Glomerular endothelial cell (primary cell): ENCODE measurements at regions not wholly inside any gene's neighbourhood (a gene's known extent, or its start where the extent isn't known, plus 50 kb on each side); places are given as distances from the start of the nearest gene placed in this dataset.
"Not testable (repeated sequence)": the region's sequence is repeated elsewhere in the genome, so short reads cannot be mapped to it uniquely, and the experiment has no call there.

Experiments used
- DNase-seq: peaks from one replicate; pipeline ENCODE4 v3.0.0-alpha.2; 2011; ENCODE audit warnings: low read depth, low spot score; ENCODE audit errors: extremely low read depth

DNA sequence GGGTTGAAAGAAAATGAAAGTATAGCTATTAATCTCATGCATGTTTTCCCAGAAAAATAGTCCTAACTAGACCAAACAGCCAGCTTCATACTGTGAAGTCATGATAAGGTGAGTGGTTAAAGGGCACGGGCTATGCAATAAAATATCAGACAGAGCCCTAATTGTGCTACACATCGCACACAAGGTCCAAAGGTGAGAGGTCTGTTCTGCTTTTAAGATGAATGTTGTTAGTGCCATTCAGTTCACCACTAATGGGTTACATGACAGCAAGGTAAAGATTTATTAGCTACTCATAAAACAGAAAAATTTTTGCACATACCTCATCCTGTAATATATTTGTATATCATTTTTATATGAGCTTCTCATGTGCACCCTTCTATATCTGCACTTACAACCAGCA lies 105.0 kb upstream of the STK17B start:
- DNase-seq, result no peak

DNA sequence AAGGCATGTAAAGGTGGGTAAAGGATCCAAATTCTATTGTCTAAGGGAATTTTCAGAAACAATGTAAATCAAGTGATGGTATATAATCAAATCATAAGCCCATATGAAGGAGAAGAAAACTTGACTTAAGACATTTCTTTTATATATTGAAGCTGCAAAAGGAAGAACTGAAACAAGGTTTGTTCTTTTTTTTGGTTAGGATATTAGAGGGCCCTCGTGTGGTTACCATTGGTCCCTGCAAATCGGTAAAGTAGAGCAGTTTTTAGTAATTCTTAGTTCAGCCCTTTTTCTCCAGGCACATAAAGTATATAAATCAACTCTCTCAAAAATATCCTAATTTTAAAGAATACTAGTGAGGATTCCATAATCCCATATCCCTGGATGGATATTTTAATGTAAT lies 105.6 kb upstream of the STK17B start:
- DNase-seq, result no peak

DNA sequence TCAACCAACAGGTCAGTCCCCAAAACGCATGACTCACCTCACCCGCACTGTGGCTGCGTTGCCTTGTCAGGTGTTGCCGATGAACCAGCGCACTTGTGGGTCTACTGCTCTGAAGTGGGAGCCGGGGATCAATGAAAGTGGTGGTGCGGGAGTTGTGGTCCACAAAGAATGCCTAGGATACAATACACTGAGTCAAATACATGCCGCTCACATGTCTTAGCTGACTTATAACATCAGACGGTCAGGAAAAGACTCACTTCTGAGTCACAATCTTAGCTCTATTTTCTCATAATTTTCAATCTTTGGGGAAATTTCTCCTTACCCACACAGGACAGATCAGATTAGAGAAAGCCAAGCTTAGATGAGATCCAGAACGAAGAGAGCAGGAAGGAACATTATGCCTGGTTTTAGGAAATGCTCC lies 107.1 kb upstream of the STK17B start:
- no peak for DNase-seq

DNA sequence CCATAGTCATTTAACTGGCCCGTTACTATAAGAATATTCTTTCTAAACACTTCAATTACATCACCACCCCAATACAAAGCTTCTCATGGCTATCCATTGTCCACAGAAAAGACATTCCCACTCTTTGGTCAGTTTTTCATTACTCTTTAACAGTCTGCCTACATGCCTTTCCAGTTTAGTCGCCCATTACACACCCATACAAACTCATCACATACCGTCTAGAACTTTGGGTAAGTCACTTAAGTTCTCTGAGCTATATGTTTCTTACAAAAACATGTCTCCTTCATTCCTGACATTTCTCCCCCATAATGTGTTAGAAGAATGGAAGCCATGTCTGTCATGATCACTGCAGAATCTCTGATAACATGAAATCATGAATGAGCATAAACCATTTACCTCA lies 108.2 kb upstream of the STK17B start:
- no peak for DNase-seq

DNA sequence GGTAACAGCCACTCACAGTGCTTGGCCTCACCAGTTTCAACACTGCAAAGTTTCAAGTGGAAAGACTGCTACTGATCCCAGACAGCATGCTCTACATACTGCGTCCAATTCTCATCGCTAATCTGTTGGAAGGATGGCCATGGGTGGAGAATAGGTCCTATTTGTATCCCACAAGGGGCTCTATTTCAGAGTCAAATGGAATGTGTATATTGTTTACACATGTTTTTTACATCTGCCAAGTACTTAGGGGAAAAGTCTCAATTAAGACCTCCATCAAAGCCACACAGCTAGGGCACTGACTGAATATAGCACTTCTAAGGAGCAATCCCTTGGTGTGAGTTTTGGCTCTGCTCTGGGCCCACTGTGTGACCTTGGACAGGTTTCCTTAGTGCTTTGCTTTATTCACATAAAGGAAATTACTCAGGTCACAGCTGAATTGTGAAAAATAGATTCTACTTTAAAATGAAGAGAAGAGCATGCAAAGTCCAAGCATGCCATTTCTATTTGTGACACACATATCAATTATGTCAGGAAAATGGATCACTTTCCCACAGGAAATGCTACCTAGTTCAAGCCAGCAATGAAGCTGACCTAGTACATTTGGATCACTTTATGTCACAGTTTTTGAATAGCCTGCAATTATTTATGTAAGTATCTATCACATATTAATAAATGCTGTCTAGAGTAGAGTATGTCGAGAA lies 112.9 kb upstream of the STK17B start:
- no peak for DNase-seq

DNA sequence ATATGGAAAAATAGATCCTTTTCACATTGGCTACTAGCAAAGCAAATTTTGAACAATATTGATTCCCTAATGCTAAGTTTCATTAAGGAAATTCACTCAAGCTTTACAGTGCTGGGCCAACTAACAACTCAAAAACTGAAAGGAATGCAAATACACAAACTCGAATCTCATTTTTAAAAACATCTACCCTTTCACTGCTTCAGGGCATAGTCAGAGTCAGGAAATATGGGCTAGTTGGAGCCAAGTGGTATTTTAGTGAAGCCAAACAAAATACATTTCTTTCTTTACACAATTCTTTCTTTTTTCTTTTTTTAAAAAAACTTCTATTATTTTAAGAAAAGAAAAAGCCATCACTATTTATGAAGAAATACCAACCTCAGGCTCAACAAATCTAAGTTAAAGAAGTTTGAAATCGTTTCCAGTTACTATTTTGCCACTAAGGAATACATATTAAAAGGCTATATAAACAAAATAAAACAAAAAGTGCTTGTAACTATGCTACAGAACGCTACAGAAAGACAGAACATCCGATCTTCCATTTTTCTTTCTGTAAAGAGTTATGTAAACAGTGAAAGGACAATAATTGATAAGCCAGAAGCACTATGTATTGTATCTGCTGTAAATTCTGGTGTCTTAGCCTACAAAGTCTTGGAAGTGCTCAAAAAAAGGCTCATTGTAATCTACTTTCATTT lies 113.6 kb upstream of the STK17B start:
- DNase-seq, result no peak

DNA sequence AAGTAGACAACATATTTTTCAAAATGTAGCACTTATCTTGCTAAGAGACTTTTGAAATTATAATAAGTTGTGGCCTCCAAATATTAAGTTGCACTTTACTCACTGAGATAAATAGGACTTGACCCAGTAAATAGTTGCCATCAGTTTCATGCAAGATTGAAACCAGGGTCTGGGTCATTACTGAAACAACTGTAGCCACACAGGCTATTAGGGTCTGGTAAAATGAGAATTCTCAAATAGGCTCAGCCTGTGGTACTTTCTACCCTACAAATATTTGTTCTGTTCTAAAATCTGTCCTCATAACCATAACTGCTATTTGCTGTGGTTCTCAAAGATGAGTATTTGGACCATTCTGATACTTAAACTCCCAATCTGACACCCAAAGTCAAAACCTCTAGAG lies 115.4 kb upstream of the STK17B start:
- DNase-seq, result no peak

DNA sequence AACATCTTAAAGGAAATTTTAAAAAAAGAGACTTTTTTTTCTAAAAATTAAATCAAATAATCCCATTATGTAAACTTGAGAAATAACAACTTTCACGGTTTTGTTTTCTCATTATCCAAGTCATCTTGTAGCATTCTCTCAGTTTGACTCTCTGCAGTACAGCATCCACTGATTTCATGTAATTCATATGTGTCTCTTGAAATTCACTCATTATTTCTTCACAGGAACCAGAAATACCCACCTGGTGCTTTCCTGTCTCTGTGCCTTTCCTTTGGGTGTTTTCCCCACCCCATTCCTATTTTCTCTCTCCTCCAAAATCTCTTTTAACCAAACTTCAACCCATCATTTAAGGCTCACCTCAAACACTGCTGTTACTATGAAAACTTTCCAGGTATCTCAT lies 116.1 kb upstream of the STK17B start:
- no peak for DNase-seq

DNA sequence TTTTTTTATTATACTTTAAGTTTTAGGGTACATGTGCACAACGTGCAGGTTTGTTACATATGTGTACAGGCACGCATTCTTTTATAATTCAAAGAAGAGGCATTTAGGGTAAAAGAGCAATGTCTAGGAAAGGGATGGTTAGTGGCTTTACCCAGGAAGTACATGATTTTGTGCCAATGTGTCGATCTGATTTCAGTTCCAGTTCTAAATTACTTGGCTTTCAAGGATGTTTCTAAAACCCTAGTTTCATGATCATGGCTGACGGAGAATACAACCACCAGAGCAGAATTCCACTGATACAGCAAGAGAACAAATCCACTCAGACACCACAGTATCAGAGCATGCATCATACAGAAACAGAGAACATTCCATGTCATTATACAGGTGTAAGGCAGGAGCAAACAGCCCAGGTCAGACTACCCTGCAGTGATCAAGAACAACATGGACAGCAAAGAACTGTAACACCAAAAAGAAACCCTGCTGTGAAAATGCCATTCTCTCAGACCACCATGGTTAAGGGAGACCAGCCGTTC lies 116.7 kb upstream of the STK17B start:
- DNase-seq, result no peak

DNA sequence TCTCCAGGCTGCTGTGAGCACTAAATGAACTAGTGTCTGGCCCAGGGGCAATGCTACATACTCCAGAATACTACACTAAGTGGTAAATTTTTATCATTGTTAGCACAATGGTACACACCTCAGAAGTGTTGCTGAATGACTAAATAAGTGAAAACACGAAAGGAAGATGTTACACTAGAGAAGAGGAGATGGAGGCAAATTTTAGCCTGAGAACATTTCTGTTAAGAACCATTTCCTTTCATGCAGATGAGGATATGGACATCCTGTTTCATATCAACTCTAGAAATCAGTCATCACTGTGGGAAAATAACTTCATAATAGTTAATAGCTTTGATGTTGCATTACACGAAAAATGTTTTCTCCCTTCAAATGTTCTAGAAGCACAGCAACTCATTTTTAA lies 117.6 kb upstream of the STK17B start:
- no peak for DNase-seq

DNA sequence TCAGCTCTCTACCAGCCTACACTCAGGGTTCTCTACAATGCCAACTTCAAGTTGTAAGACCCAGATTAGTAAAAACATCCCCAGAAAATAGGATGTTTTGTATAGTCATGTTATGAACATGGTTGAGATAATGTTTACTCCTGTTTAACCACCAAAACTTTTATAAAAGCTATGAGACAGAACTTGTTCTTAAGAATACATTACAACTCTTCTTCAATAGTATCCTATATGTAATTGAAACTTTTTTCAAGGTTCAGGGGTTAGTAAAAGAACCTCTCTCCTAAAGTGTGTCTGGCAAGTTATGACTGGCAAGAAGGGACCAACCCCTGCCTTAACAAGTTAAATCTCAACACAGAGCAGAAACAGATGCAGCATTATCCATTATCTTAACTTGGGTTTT lies 118.8 kb upstream of the STK17B start:
- DNase-seq, result no peak

DNA sequence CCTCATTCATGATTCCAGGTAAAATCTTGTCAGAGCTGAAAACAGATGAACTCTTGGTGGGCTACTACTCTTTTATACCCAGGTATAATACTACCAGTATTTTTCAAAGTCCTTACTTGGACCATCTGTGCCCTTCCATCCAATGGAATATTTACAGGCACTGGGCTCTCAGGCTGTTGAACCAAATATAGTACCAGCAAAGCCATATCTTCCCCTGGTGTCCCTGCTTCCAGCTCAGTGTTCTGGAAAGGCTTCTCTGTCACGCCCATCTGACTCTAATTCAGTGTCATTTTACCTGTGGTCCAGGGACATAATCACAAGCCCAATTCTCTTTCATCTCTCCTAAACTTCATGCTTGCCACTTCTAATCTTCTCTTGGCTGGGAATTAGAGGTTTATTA lies 119.2 kb upstream of the STK17B start:
- DNase-seq, result no peak

DNA sequence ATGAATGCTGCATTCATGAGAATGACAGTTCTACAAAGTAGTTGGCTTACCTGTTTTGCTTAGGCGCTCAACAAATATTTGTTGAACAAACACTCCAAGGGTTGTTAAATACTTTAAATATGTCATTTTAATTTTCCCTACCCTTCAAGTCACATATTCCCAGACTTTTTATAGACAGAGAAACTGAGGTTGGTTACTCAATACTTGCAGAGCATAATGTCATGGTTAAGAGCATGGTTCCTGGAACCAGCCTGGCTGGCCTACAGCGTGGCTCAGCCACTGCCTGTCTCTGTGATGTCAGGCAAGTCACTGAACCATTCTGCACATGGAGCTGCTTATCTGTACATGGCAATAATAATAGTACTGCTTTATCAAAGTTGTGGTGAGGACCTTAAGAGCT lies 120.0 kb upstream of the STK17B start:
- DNase-seq, result no peak

DNA sequence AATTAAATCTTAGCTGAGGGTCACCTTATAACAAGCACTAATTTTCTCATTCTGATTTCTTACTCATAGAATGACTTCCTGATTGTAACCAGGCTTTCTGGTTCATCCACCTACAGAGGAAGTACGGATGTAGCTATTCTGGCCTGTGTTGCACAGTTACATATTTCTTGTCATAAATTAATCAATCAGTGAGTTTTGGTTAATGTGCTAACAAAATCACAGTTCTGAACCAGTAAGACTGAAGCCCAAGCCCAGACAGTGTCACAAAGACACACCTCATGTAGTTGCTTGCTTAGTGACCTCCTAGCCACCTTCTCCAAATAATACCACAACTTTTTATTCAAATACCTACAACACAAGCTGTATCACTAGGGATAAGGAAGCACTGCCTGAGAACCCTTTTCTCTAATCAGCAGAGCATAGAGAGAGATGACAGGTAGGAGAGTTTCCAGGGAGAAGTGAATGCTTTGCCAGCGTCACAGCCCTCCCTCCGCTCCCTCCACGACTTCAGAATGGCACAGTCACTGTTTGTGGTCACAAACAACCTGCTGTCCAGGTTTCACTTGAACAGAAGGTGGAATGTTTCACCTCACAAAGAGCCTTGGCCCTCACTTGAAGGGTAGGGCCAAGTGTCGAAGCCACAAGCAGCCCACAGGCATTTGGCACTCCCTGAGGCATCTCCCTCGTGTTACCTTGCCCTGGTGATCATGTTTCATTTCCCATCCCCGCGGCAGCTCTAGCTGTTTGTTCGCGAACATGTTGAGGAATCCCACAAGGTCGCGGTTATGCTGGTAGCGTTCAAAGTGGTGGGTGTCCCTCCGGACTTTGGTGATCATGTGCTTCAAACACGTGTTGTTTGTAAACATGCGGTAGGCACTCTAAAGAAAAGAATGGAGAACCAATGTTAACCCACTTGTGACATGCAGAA lies 120.8 kb upstream of the STK17B start:
- DNase-seq, result no peak

DNA sequence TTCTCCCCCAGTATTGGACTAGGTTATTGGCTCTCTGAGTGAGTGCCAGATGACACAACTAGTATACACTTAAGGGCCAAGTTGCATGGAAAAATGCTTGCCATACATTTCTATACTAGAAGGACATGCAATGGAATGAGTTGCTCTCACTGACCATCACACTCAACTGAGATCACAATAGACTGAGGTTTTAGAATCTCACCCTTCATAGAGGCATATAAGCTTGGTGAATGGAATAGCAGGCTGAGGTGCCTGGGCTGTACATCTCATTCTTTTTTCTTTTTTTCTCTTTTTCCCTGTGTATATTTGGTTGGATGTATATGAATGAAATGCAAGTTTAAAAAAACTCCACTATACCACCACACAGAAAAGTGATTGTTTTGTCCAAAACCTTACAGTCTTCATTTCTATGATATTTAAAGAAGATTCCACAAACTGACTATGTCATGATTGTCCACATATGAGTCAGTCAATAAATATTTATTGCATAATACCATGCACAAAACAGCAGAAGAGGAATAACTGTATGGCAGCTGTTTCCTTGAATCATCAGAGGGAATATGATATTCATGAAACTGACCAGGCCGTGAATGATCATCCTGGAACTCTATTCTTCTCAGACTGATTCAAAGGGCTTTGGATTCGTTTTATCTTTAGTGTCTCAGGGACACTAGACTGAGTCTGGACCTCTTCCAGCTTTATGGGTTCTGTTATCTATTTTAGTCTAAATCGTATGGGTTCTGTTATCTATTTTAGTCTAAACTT lies 122.6 kb upstream of the STK17B start:
- DNase-seq, result no peak

DNA sequence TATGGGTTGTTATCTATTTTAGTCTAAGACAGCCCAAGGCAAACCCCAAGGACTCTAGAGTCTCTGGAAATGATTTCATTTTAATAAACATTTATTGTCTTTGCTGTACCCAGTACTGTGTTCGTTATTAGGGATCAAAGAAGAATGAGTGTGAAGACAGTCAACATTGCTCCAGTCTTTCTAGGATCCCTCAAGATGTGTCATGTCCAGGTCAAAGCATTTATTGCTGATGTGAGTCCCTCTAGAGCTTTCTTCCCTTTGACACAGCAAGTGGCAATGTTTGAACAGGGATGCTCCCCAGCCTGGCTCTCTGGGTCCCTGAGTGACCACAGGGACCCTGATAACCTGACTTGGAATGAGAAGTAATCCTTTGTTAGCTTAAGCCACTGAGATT lies 123.1 kb upstream of the STK17B start:
- no peak for DNase-seq

DNA sequence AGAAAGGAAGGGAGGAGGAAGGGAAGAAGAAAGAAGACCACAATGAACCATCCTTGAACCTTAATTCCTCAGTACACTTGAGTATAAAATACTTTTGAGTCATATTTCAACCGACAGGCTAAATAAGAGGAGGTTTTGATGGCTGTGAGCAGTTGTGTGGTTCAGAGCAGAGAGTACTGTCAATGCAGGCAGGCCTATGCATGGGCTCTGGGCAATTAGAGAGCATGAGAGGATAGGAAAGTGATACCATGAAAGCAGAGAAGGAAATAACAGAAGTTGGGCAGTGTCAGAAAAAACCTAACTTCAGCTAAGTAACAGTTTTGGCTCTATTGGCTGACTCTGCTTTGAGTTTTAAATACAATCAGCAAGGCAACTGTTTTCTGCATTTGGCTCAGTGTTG lies 123.6 kb upstream of the STK17B start:
- DNase-seq, result no peak

DNA sequence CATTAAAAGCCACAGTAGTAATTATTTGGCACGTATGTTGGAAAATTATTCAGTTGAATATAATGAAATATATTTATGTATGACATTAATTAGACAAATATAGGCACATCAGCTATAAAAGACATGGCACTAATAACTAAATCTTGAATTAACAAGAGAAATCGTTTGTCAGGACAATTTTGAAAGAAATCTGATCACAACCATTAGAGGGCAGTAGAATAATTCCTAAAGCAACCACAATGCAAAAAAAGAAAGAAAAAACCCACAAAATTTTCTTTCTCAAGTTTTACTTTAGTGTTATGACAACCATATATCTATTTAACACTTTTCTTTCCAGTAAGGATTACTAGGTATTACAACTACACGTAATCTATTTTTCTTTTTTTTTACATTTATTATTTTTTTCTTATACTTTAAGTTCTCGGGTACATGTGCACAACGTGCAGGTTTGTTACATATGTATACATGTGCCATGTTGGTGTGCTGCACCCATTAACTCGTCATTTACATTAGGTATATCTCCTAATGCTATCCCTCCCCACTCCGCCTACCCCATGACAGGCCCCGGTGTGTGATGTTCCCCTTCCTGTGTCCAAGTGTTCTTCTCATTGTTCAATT lies 126.8 kb upstream of the STK17B start:
- not testable (repeated sequence) for DNase-seq

DNA sequence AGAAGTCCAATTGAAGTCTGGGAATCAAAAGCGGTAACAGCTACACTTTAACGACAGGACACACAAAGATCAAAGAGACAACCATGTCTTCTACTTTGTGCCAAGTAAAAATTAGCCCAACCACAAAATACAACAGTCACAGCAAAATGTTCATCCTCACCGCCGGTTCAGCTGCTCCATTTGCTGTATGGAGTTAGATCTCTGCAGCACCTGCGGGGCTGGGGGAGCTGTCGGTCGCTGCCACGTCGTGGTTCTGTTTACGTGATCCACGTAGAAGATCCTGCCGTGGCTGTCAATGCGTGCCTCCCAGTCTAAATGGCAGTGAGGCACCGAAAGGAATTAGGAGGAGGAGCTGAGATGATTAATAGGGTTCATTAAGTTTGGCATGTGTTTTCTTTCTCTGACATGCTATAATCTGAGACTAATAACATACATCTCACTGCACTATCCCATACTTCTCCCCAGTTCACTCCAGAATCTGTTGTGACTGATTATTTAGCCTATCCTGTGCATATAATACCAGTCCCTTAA lies 136.5 kb upstream of the STK17B start:
- no peak for DNase-seq

DNA sequence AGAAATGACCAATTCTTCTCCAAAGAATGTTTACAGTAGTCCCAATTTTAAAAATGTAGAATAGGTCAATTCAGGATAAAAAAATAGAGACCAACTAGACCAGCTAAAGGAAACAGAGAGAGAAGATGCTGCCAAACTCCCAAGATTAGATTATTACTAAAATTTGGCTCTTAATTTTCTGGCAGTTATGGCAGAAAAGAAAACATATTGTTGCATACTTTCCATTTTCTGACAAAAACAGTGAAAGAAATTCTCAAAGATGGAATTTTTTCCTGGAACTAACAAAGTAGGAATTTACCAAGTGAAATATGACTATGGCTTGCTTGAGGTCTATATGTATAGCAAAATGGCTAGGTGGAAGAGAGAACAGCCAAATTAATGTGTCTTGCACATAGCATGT lies 138.3 kb upstream of the STK17B start:
- DNase-seq, result no peak
